Prostate gland (tissue), 2 donors: ENCODE measurements at regions not wholly inside any gene's neighbourhood (a gene's known extent, or its start where the extent isn't known, plus 50 kb on each side); places are given as distances from the start of the nearest gene placed in this dataset.

Experiments
- CTCF ChIP-seq, 4 experiments: fragments of 200-600 bp in 2 of 4; fragments of 450-650 bp in 2 of 4; sonication (generic) in 2 of 4; IDR thresholded peaks; 1 replicate in 3 of 4; 2 replicates in 1 of 4; pipeline ENCODE4 v1.5.1; 2016 to 2019; ENCODE audit warnings: antibody characterized with exemption in 4 of 4, mild to moderate bottlenecking in 2 of 4, moderate library complexity in 2 of 4
- POLR2A ChIP-seq: fragments of 450-650 bp; IDR thresholded peaks from one replicate; pipeline ENCODE4 v1.6.1; 2016; ENCODE audit warnings: antibody characterized with exemption, mild to moderate bottlenecking
- POLR2AphosphoS5 ChIP-seq: sonication (generic); formaldehyde crosslinking; IDR thresholded peaks from one replicate; pipeline ENCODE4 v1.6.1; 2017; ENCODE audit warnings: antibody characterized with exemption

GRCh38 chr2:168359082-168359481 is 97.0 kb upstream of the CERS6 start:
- TF ChIP-seq CTCF (IDR thresholded peaks at IDR 0.05): no peak
- no peak for TF ChIP-seq POLR2A
- no peak for TF ChIP-seq POLR2AphosphoS5
